ENCODE measurements at regions not wholly inside any gene's neighbourhood (a gene's known extent, or its start where the extent isn't known, plus 50 kb on each side); places are given as distances from the start of the nearest gene placed in this dataset.

DNA sequence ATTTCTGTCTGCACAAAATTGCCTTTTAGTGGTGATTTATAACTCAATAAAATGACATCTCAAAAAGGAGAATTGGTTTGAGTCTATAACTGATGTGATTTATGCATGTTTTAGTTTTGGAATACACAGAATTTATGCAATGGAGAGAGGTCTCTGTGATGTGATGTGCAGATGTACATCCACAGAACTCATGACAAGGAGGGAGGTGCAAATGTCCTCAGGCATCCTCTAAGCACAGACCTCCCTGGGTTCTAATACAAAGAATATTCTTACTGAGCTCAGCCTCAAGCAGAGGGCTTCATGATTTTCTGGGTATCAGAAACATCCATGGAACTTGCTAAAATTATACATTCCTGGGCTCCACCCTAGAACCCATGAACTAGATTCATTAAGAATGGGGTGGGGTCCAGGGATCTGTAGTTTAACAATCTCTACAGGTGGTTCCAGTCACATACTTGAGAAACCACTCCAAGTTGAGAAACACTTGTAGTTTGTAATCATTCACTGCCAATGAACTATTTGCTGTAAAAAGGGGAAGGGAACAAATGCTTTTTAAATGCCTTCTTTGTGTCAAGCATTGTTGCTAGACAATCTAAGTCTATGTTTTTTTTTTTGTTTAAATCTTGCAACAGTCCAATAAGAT, 60.2 kb upstream of the NEDD9 start:
- H3K27me3 ChIP-seq = no peaks in the 10 kb centered on the region
- TF ChIP-seq POLR2A (IDR thresholded peaks at IDR 0.05) = no peak
- TF ChIP-seq EP300 (IDR thresholded peaks at IDR 0.05) = no peak
- TF ChIP-seq, protein P1, sequence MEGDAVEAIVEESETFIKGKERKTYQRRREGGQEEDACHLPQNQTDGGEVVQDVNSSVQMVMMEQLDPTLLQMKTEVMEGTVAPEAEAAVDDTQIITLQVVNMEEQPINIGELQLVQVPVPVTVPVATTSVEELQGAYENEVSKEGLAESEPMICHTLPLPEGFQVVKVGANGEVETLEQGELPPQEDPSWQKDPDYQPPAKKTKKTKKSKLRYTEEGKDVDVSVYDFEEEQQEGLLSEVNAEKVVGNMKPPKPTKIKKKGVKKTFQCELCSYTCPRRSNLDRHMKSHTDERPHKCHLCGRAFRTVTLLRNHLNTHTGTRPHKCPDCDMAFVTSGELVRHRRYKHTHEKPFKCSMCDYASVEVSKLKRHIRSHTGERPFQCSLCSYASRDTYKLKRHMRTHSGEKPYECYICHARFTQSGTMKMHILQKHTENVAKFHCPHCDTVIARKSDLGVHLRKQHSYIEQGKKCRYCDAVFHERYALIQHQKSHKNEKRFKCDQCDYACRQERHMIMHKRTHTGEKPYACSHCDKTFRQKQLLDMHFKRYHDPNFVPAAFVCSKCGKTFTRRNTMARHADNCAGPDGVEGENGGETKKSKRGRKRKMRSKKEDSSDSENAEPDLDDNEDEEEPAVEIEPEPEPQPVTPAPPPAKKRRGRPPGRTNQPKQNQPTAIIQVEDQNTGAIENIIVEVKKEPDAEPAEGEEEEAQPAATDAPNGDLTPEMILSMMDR (IDR thresholded peaks at IDR 0.05) = no peak
- H3K4me3 ChIP-seq = no peak overlapping the region
- H3K27ac ChIP-seq = no peak overlapping the region
- DNase-seq (ENCODE audit: low spot score in 2 of 2) = no peak
- peaks cover 0 to 7% (median 0%) of the 10 kb centered on the region in 4 donors for H3K9me3 ChIP-seq
- H3K4me1 ChIP-seq = no peaks in the 10 kb centered on the region
- H3K36me3 ChIP-seq = no peaks in the 10 kb centered on the region

DNA sequence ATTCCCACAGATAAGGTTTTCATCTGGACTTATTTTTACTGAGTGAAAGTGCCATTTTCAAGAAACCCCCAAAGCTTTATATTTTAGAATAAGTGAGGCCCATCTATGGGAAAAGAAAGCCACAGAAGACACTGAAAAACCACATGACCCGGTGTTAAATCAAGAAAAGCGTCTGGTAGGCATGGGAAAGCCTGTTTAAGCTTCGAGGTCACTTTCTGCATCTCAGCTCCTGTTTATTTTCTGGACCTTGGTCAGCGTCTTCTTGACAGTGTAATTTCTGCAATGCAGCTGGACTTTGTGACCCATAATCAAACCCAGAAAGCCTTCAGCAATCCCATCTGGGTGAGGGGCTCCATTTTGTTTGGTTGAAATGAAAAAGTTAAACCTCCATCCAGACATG, 59.6 kb upstream of the NEDD9 start:
- Histone ChIP-seq H3K27me3 (no peaks in the 10 kb centered on the region), H3K36me3 (no peaks in the 10 kb centered on the region), H3K4me3 (no peak overlapping the region), H3K27ac (no peak overlapping the region), H3K9me3 (peaks cover 0 to 7% (median 0%) of the 10 kb centered on the region in 4 donors), H3K4me1 (no peaks in the 10 kb centered on the region)
- TF ChIP-seq EP300 (IDR thresholded peaks at IDR 0.05) (no peak), POLR2A (IDR thresholded peaks at IDR 0.05) (no peak)
- TF ChIP-seq, protein P1 (IDR thresholded peaks at IDR 0.05) = no peak
- 76 to 85% methylated on average over 4 of the region's 4 CpGs for WGBS, 2 donors
- DNase-seq (ENCODE audit: low spot score in 2 of 2) = no peak

DNA sequence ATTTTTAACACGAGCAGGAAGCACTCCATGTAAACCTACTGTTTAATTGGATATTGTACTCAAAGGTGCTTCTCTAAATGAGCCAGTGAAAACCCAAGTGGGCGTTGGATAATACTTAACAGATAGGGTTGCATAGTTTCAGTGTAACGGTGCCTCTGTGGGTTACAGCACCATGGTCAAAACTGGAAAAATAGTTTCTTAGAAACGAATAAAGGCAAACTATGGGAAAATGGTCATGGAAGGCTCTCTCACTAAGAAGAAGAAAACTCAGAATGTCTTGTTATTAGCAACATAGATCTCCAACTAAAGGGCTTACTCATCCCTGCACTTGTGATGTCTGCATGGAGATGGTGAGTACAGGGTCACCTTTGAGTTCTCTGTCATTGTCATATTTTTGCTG, 59.1 kb upstream of the NEDD9 start:
- TF ChIP-seq, protein P1 (IDR thresholded peaks at IDR 0.05) = no peak
- no peak for TF ChIP-seq EP300 (IDR thresholded peaks at IDR 0.05)
- no peak for TF ChIP-seq POLR2A (IDR thresholded peaks at IDR 0.05)
- H3K4me1 ChIP-seq = no peaks in the 10 kb centered on the region
- H3K27me3 ChIP-seq = no peaks in the 10 kb centered on the region
- H3K9me3 ChIP-seq = peaks cover 0 to 7% (median 0%) of the 10 kb centered on the region in 4 donors
- WGBS, 2 donors = 81 to 83% methylated on average over 4 of the region's 4 CpGs
- H3K27ac ChIP-seq = no peak overlapping the region
- no peak overlapping the region for H3K4me3 ChIP-seq
- DNase-seq (ENCODE audit: low spot score in 2 of 2) = no peak
- H3K36me3 ChIP-seq = no peaks in the 10 kb centered on the region

DNA sequence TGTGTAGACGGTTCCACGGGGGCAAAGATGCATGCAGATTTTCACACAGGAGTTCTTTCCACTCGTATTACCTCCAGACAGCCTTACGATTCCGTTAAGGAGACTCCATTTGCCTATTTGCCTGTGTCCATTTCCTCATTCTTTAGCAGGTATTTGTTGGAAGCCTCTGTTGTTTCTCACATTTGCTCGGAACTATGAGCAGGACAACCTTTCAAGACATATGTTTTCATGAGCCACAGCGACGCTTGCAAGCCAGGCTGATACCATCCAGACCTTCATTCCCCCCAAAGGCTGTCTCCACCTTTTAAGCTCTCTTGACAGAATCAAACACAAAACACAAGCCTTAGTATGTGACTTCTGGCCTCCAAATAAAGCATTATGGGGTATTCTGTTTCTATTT, 57.6 kb upstream of the NEDD9 start:
- peaks cover 0 to 3% (median 0%) of the 10 kb centered on the region in 4 donors for H3K9me3 ChIP-seq
- no peak overlapping the region for H3K27ac ChIP-seq
- no peaks in the 10 kb centered on the region for H3K4me1 ChIP-seq
- H3K4me3 ChIP-seq = no peak overlapping the region
- H3K36me3 ChIP-seq = no peaks in the 10 kb centered on the region
- no peaks in the 10 kb centered on the region for H3K27me3 ChIP-seq
- DNase-seq (ENCODE audit: low spot score in 2 of 2) = no peak
- TF ChIP-seq POLR2A (IDR thresholded peaks at IDR 0.05) (no peak), EP300 (IDR thresholded peaks at IDR 0.05) (no peak)
- TF ChIP-seq, protein P1 (IDR thresholded peaks at IDR 0.05) = no peak
- WGBS, 2 donors = 82 to 84% methylated on average over 8 of the region's 8 CpGs

DNA sequence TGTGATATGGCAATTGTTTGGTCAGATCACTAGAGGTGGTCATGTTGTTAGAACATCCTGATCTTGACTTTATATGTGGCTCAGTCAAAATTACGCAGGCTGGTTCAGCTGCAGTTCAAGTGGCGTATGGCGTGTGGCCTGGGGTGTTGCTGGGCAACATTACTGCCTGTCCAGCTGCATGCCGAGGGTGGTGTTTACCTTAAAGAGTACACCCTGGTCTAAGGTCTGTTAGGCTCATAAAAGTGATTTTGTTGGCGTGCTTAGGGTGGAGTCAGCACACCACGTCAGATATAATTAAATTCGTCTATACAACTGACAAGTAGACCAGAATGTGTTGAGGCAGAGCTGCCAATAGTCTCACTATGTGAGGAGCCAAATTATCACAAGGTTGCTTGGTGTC, 55.6 kb upstream of the NEDD9 start:
- no peak for DNase-seq (ENCODE audit: low spot score in 2 of 2)
- Histone ChIP-seq H3K36me3 (no peaks in the 10 kb centered on the region), H3K27me3 (no peaks in the 10 kb centered on the region), H3K4me1 (no peaks in the 10 kb centered on the region), H3K27ac (no peak overlapping the region), H3K4me3 (no peak overlapping the region), H3K9me3 (peaks cover 0 to 3% (median 0%) of the 10 kb centered on the region in 4 donors)
- WGBS, 2 donors = 88% methylated on average over 7 of the region's 7 CpGs
- TF ChIP-seq EP300 (IDR thresholded peaks at IDR 0.05) (no peak), POLR2A (IDR thresholded peaks at IDR 0.05) (no peak)
- TF ChIP-seq, protein P1 (IDR thresholded peaks at IDR 0.05) = no peak
